CD4-positive, alpha-beta T cell (primary cell): ENCODE measurements at regions not wholly inside any gene's neighbourhood (a gene's known extent, or its start where the extent isn't known, plus 50 kb on each side); places are given as distances from the start of the nearest gene placed in this dataset.

Experiments
- ATAC-seq: fragments of 200-7000 bp; cut with Tn5 transposase; one replicate; pipeline ENCODE4 v1.10.0; 2022; ENCODE audit warnings: mild to moderate bottlenecking; ENCODE audit not compliant: poor library complexity
- CTCF ChIA-PET: fragments of 350-600 bp; sonication (Branson Sonifier 250); formaldehyde crosslinking; loops from one replicate; lab custom pipeline; 2021; ENCODE audit warnings: antibody characterized with exemption, inconsistent platforms; lab: Charles Lee
- POLR2A ChIA-PET: fragments of 350-600 bp; sonication (Branson Sonifier 250); formaldehyde crosslinking; loops from one replicate; lab custom pipeline; 2021; ENCODE audit warnings: antibody characterized with exemption, inconsistent platforms; lab: Charles Lee
- DNase-seq, 14 experiments: peaks; one replicate each; pipeline ENCODE4 v3.0.0-alpha.2; 2013 to 2020; ENCODE audit warnings: mixed read lengths in 2 of 14
- H3K27ac ChIP-seq, 2 donors: one replicate each; pipeline versions ENCODE4 v1.5.1 to v1.7.0; 2013; ENCODE audit warnings: low read length in 2 of 2, low read depth in 1 of 2, mild to moderate bottlenecking in 1 of 2
- H3K27me3 ChIP-seq, 2 experiments: 1 replicate in 1 of 2; 2 replicates in 1 of 2; pipeline versions ENCODE4 v1.6.1 to v1.7.0; 2013; ENCODE audit warnings: low read length in 2 of 2, control low read depth in 1 of 2, mild to moderate bottlenecking in 1 of 2, moderate library complexity in 1 of 2; ENCODE audit not compliant: insufficient read depth in 2 of 2, control insufficient read depth in 1 of 2
- H3K36me3 ChIP-seq: one replicate; pipeline ENCODE4 v1.6.1; 2013; ENCODE audit warnings: low read length, control low read depth; ENCODE audit not compliant: insufficient read depth
- H3K4me1 ChIP-seq: one replicate; pipeline ENCODE4 v1.6.1; 2013; ENCODE audit warnings: low read length, control low read depth; ENCODE audit not compliant: insufficient read depth
- H3K4me3 ChIP-seq: one replicate; pipeline ENCODE4 v1.5.1; 2013; ENCODE audit warnings: mild to moderate bottlenecking, low read length, moderate library complexity
- H3K9me3 ChIP-seq, 2 experiments: 1 replicate in 1 of 2; 2 replicates in 1 of 2; pipeline versions ENCODE4 v1.6.1 to v1.7.0; 2013; ENCODE audit warnings: low read length in 2 of 2, mild to moderate bottlenecking in 2 of 2, control low read depth in 1 of 2, moderate library complexity in 1 of 2; ENCODE audit not compliant: control insufficient read depth in 1 of 2, insufficient read depth in 1 of 2
- H3K27ac Mint-ChIP-seq: one replicate; pipeline ENCODE4 v1.8.0; 2020; ENCODE audit warnings: mixed read lengths
- H3K27me3 Mint-ChIP-seq: one replicate; pipeline ENCODE4 v1.8.0; 2021; ENCODE audit warnings: mixed read lengths
- H3K36me3 Mint-ChIP-seq: one replicate; pipeline ENCODE4 v1.8.0; 2021; ENCODE audit warnings: low read depth, mixed read lengths
- H3K4me1 Mint-ChIP-seq: one replicate; pipeline ENCODE4 v1.8.0; 2021; ENCODE audit warnings: low read depth, mixed read lengths
- H3K4me3 Mint-ChIP-seq: one replicate; pipeline ENCODE4 v1.8.0; 2020; ENCODE audit warnings: mild to moderate bottlenecking, mixed read lengths
- H3K9me3 Mint-ChIP-seq: one replicate; pipeline ENCODE4 v1.8.0; 2020; ENCODE audit warnings: mixed read lengths
- CTCF ChIP-seq: fragments of 200-600 bp; IDR thresholded peaks from one replicate; pipeline ENCODE4 v1.8.0; 2022; ENCODE audit warnings: antibody characterized with exemption, mild to moderate bottlenecking
- intact Hi-C, 2 experiments: fragments of 100-400 bp; cut with DNase I in 1 of 2; cut with micrococcal nuclease in 1 of 2; formaldehyde crosslinking; loops; one replicate each; pipeline versions ENCODE4 v1.15.1 to v1.9.0; 2023 to 2025; cut with DNase I, micrococcal nuclease

- H3K4me1 ChIP-seq, result no peaks in the 10 kb centered on the region
- ChIA-PET POLR2A (no interaction called here), CTCF (no interaction called here)
- H3K27me3 Mint-ChIP-seq, result no peaks in the 10 kb centered on the region
- H3K9me3 Mint-ChIP-seq, result no peaks in the 10 kb centered on the region
- TF ChIP-seq CTCF, result no peak
- no peak overlapping the region for H3K4me3 ChIP-seq
- ATAC-seq (no peak), DNase-seq (no peak)
- no peaks in the 10 kb centered on the region for H3K36me3 Mint-ChIP-seq
- H3K27ac Mint-ChIP-seq, result no peak overlapping the region
- no peak overlapping the region for H3K4me3 Mint-ChIP-seq
- H3K27me3 ChIP-seq, result no peaks in the 10 kb centered on the region
- H3K4me1 Mint-ChIP-seq, result no peaks in the 10 kb centered on the region
- H3K36me3 ChIP-seq, result no peaks in the 10 kb centered on the region
- no peak overlapping the region for H3K27ac ChIP-seq
- H3K9me3 ChIP-seq, result no peaks in the 10 kb centered on the region
- intact Hi-C loops, result no loop called here
Measured at GRCh38 chr1:184210031-184210430, 158.5 kb downstream of the TSEN15 start.

GRCh38 chr1:184210862-184211261, 159.3 kb downstream of the TSEN15 start:
- TF ChIP-seq CTCF, result no peak
- CTCF ChIA-PET, result no interaction called here
- H3K9me3 Mint-ChIP-seq, result no peaks in the 10 kb centered on the region

GRCh38 chr1:184212649-184213314, 161.3 kb downstream of the TSEN15 start:
- no peaks in the 10 kb centered on the region for H3K36me3 ChIP-seq
- no peaks in the 10 kb centered on the region for H3K9me3 ChIP-seq
- DNase-seq (no peak), ATAC-seq (no peak)
- H3K36me3 Mint-ChIP-seq, result no peaks in the 10 kb centered on the region
- peaks cover 8% of the 10 kb centered on the region for H3K27me3 Mint-ChIP-seq
- no peak overlapping the region for H3K4me3 ChIP-seq
- ChIA-PET POLR2A (no interaction called here), CTCF (interaction anchor here (1.2 kb wide), 1 partner anchor 10 kb away, joined by 5 read pairs; no protein-coding TSS in a partner anchor)
- H3K4me1 Mint-ChIP-seq, result no peaks in the 10 kb centered on the region
- no peak overlapping the region for H3K27ac Mint-ChIP-seq
- no peaks in the 10 kb centered on the region for H3K9me3 Mint-ChIP-seq
- H3K4me1 ChIP-seq, result no peaks in the 10 kb centered on the region
- intact Hi-C loops, result no loop called here
- no peak overlapping the region for H3K27ac ChIP-seq
- no peak for TF ChIP-seq CTCF
- H3K27me3 ChIP-seq, result no peaks in the 10 kb centered on the region
- H3K4me3 Mint-ChIP-seq, result no peak overlapping the region

More at GRCh38 chr1:184210862-184211261, 159.3 kb downstream of the TSEN15 start:
- DNase-seq (no peak), ATAC-seq (no peak)
- no peak overlapping the region for H3K27ac ChIP-seq
- POLR2A ChIA-PET, result no interaction called here
- no peaks in the 10 kb centered on the region for H3K27me3 ChIP-seq
- H3K4me3 Mint-ChIP-seq, result no peak overlapping the region
- no peak overlapping the region for H3K4me3 ChIP-seq
- no peaks in the 10 kb centered on the region for H3K4me1 ChIP-seq
- H3K4me1 Mint-ChIP-seq, result no peaks in the 10 kb centered on the region
- no peaks in the 10 kb centered on the region for H3K36me3 Mint-ChIP-seq
- peaks cover 5% of the 10 kb centered on the region for H3K27me3 Mint-ChIP-seq
- no peaks in the 10 kb centered on the region for H3K9me3 ChIP-seq
- intact Hi-C loops, result no loop called here
- no peaks in the 10 kb centered on the region for H3K36me3 ChIP-seq
- H3K27ac Mint-ChIP-seq, result no peak overlapping the region
